Fibroblast of peridontal ligament (primary cell): ENCODE measurements at regions not wholly inside any gene's neighbourhood (a gene's known extent, or its start where the extent isn't known, plus 50 kb on each side); places are given as distances from the start of the nearest gene placed in this dataset.
"Not testable (repeated sequence)": the region's sequence is repeated elsewhere in the genome, so short reads cannot be mapped to it uniquely, and the experiment has no call there.

Source experiments
- DNase-seq: peaks from one replicate; pipeline ENCODE4 v3.0.0-alpha.2; 2010; ENCODE audit errors: extremely low read depth

DNA sequence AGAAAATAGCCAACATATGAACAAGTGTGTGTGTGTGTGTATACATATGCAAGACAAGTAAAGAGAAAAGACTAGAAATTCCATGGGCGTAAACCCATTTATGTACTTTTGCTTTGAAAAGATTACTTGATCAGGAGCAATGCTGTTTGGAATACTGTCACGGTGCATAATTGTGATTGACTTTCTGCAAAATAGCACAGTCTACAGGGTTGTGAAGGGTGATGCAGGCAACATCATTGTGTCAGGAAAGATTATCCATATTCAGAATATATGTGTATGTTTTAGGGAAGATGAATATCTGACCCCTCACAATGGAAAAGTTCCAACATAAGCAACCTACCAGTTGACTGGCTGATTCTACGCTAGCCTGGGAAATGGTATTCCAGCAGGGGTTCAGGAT is 307.7 kb downstream of the JRKL start:
- DNase-seq, result no peak

DNA sequence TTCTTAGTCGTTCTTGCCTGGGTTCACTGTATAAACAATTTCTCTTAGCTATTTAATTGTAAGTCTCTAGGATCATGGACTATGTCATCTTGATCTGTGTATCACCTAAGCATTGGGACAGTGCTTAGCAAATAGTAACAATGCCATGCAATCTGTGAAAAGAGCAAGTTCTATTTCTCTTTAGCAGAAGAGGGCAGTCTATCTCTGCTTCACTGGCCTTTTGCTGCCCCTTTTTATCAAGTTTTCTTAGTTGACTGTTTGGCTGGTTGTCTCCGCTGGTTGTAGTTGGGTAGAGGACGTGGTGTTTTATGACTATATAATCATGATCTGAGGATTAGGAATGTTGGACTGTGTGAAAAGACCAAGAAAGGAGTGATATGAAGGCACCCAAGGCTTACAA is 315.0 kb downstream of the JRKL start:
- no peak for DNase-seq

DNA sequence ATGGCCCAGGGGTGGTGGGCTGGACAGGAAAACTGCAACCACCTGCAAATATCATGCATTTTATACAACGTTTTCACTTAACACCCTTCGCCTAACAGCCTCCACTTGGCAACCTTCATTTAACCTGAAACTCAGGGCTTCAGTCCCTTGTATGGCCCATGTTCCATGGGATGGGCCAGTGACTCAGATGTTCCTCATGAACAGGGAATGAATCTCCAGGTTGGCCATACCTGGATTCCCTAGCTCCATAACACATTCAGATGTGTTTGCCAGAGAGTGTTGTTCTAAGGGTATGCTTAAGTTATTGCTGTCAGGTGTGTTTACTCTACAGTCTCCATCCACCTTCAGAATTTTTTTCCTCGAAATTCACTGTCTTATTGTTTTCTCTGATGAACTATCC is 316.9 kb downstream of the JRKL start:
- DNase-seq, result no peak

DNA sequence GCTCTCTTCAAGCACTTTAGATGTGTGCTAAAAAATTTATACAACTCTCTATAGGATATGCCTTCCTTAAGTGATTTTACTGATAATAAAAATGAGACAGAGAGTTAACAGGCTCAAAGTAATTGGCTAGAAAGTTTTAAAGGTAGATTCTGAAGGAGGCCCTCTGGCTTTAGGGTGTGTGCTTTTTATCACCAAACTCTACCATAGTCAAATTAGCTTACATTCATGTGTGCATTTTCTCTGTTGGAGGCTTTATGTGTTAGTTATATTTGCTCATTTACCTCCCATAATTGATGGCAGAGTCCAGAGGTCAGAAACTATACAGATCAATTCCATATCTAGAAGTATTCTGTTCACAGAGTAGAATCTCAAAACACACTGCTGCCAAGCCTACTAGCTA is 317.5 kb downstream of the JRKL start:
- no peak for DNase-seq

DNA sequence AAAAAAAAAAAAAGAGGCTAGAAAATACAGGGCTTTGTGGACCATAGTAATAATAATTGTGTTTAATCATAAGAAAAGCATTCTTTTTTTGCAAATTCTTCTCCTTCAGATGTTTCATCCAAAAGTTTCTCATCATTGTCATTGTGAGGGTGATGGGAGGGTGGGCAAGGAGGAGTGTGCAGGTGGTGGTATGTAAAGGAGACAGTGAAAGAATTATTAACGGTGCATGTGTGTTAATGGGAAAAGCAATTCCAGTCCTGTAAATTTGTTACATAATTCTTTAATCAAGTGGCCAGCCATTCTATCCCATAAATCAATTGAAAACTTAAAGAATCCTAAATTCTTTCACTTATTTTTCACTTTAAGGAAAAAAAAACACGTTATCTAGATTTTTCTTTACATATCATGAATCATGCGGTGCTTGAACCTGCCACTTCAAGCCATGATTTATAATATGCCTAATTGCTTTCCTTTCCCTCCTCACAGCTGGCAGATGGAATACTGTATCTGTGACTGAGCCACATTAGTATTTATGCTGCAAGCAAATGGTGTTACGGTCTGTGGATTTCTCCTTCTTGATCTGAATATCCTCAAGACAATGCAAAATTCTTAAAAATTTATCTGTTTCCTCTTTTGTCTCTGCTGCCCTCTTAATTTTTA is 318.5 kb downstream of the JRKL start:
- DNase-seq, result no peak

DNA sequence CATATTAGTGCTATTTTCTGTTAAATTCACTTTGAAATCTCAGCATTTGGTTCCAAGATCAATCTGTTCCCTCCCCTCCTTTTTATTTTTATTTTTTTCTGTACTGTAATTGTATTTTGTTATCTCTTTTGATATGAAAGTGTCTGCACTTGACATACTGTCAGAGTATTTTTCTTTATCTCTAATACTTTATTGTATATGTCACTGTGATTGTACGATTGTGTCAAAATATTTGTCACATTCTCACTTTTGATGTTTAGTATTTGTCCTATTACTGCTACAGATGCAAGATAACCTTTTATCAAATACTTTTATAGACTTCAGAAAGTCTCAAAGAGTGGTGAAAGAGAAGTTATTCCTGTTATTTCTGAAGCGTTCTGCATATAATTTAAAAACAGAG is 323.5 kb downstream of the JRKL start:
- DNase-seq, result no peak

DNA sequence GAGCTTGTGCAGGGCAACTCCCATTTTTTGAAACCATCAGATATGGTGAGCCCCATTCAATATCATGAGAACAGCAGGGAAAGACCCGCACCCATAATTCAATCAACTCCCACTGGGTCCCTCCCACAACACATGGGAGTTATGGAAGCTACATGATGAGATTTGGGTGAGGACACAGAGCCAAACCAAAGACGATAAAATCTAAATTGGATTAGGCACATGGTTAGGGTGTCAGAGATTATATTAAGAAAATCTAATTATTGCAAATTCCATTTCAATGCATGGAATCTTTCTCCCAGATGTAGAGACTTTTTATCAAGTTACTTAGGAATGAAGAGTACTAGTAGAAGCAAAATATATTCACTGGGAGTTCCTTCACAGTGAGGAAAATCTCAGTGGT is 324.9 kb downstream of the JRKL start:
- no peak for DNase-seq

DNA sequence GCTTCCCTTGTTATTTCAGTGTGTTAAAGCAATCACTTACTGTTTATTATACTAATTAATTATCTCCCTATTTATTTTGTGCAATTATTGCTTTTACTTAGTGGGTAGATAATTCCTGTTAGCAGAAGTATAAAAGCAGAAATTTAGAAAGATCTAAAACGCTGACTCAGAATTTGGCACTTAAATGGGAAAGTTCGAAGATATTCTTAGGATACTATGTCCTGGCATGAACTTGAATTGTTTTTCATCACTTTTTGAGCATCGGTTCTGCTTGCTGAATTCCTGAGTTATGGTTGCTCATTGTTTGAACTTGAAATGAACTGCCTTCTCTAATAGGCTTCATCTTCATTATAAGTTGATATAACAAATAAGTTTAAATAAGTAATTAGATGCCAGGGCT is 325.4 kb downstream of the JRKL start:
- no peak for DNase-seq

DNA sequence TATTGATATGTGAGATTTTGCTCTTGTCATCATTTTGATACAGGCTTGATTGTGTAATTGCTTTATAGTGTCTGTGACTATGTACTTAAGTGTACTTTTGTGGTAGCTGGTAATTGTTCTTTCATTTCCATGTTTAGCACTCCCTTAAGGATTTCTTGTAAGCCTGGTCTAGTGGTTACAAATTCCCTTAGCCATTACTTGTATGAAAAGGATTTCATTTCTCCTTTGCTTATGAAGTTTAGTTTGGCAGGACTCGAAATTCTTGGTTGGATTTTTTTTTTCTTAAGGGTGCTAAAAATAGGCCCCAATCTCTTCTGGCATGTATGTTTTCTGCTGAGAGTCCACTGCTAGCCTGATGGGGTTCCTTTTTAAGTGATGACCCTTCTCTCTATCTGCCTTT is 346.8 kb downstream of the JRKL start:
- DNase-seq, result no peak

DNA sequence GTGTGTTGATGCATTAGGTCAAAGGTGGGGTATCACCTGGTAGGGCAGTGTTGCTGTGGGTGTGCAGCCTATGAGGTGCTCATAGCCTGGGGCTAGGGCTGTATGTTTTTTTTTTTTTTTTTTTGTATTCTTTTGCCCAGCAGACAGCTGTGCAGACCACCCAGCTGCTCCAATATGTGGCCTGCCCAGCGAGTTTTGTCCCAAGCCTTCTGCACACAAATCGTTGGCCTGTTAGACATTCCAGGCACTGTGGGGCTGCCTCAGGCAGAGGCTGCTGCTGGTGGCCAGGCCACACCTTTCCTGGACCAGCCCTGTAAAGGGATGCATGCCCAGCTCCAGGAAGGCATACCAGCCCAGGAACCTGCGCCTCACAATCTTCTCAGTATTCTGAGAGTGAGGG is 348.5 kb downstream of the JRKL start:
- no peak for DNase-seq

DNA sequence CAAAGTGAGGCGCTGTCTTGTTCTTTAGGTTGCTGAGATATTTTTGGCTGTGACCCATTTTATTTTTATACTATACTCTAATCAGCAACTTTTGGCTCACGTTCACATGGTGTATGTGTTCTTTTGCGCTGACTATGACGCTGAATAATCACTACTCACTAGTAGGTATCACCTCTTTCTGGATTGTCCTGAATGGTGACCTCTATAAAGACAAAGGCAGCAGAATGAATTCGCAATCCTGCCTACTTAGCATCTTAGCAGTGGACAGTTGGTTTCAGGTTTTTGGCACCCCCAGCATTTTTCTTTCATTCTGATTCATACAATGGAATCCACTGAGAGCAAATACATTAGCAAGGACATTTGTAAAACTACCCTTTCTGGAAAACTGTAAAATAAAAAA is 351.3 kb downstream of the JRKL start:
- DNase-seq, result no peak

DNA sequence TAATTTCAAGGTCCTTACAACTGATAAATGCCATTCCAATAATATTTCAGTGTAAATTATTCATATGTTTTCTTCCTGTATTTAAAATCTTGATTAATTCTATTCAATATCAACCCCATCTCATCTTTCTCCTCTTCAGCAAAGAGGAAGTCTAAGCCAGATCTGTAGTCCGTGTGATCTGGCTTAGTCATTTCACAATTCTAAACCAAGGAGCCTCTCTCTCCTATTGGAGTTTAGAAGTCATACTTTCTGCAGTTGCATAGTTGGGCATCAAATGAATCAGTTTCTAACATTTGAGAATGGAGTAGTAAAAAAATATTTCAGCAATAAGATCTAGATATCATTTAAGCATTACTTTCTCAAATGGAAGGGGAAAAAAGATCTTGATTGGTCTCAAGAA is 354.9 kb downstream of the JRKL start:
- no peak for DNase-seq

DNA sequence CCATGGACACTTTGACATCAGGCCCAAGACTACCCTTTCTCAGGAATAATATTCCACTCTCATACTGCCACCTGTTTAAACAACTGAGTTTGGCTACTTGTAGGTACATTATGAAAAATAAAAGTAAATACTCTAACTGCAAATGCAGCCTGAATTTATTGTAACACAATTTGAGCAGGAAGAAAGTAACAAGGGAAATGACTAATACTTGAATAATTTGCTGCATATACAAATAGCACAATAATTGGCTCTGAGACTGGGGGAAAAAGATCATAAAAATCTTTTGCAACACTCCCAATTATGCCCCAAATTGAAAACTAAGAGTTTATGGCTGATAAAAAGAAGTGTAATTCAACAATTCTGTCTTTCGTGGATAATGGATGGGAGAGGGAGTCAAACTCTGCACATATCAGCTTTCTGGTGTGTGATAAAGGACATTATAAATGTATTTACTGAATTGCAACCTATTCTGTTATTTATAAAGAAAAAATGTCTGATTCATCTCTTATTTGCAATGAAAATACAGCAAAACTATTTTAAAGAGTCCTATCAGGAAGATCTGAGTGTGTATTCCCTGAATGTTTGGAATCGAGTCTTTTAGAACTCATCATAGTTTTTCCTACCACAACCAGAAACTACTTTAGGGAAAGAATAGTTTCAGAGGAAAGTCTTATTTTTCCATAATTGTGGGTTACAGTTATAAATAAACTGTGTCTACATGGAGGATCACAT is 359.0 kb downstream of the JRKL start:
- DNase-seq, result peak; percentile 24

DNA sequence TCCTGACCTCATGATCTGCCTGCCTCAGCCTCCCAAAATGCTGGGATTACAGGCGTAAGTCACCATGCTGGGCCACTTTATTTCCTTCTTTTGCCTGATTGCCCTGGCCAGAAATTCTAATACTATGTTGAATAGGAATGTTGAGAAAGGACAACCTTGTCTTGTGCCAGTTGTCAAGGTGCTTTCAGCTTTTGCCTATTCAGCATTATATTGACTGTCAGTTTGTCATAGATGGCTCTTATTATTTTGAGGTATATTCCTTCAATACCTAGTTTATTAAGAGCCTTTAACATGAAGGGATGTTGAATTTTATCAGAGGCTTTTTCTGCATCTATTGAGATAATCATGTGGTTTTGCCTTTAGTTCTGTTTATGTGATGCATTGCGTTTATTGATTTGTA is 362.0 kb downstream of the JRKL start:
- DNase-seq, result not testable (repeated sequence)

DNA sequence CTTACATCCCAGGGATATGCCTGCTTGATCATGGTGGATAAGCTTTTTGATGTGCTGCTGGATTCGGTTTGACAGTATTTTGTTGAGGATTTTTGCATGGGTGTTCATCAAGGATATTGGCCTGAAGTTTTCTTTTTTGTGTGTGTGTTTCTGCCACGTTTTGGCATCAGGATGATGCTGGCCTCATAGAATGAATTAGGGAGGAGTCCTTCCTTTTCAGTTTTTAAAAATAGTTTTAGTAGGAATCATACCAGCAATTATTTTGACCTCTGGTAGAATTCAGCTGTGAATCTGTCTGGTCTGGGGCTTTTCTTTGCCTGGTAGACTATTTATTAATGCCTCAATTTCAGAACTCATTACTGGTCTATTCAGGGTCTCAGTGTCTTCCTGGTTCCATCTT is 362.4 kb downstream of the JRKL start:
- no peak for DNase-seq

DNA sequence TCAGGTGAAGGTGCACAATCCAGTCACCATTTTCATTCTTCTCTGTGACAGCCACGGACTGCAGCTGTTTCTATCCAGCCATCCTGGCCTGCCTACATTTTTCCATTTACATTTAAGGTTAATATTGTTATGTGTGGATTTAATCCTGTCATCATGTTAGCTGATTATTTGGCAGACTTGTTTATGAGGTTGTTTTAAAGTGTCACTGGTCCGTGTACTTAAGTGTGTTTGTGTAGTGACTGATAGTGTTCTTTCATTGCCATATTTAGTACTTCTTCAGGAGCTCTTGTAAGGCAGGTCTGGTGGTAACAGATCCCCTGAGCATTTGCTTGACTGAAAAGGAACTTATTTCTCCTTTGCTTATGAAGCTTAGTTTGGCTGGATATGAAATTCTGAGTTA is 364.2 kb downstream of the JRKL start:
- no peak for DNase-seq

DNA sequence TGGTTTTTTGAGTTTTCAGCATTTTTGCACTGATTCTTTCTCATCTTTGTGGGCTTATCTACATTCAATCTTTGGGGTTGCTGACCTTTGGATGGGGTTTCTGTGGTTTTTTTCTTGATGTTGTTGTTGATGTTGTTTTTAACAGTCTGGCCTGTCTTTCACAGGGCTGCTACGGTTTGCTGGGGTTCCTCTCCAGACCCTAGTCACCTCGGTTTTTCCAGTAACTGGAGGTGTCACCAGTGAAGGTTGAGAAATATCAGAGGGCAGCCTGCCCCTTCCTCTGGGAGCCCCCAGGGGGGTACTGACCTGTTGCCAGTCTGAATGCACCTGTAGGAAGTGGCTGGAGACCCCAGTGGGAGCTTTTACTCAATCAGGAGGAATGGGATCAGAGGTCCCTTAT is 365.4 kb downstream of the JRKL start:
- no peak for DNase-seq

DNA sequence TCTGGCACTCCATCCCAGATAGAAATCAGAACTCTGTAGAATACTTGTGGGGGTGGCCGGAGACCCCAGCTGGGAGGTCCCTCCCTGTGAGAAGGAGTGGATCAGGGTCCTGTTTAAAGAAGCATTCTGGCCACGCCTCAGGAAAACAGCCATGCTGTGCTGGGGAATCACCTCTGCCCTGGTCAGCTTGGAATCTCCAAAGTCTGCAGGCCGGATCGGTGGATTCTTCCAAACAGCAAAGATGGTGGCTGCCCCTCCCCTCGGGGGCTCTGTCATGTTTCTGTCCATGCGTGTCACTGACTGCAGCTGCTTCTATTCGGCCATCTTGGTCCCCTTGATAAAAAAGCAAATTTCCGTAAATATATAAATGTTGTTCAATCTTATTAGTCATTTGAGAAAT is 365.9 kb downstream of the JRKL start:
- DNase-seq, result no peak

DNA sequence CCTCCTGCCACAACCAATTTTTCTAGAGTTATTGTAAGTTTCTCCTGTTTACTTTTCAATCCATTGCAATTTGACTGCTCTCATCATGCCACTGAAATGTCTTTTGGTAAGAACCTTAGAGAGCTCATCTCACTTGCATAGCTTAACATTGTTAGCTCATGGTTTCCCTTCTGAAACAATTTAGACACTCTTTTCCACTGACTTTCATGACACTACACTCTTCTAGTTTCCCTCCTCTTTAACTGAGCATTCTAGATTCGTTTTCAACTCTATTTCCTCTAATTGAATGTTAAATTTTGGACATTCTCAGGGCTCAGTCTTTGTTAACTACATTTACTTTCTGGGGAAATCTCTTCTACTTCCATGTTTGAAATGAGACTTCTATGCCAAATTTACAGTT is 369.1 kb downstream of the JRKL start:
- DNase-seq, result no peak

DNA sequence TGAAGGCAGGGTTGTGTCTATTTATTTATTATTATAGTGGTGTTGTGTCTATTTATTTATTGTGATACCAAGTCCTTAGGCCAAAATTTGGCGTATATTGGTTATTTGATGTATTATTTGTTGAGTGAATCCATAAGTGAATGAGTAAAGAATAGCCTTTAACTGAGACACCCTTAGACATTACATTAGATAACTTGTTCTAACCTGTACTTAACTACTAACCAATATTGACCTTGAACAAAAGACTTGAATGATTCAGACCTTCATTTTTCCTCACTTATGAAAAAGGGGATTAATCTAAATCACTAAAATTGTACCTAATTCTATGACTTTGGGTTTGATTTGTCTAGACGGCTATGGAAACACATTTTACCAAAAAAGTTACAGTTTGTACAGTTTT is 370.5 kb downstream of the JRKL start:
- DNase-seq, result no peak

DNA sequence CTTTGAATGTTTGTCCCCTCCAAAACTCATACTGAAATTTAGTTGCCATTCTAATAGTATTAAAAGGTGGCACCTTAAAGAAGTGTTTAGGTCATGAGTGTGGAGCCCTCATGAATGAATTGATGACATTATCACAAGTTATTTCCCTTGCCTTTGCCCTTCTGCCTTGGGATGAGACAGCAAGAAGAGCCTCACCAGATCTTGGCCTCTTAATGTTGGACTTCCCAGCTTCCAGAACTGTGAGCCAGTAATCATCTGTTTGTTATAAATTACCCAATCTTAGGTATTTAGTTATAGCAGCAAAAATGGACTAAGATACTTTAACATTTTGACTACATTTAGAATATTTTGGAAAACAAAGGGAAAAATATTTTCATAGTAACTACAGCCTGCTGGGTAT is 371.0 kb downstream of the JRKL start:
- DNase-seq, result no peak

DNA sequence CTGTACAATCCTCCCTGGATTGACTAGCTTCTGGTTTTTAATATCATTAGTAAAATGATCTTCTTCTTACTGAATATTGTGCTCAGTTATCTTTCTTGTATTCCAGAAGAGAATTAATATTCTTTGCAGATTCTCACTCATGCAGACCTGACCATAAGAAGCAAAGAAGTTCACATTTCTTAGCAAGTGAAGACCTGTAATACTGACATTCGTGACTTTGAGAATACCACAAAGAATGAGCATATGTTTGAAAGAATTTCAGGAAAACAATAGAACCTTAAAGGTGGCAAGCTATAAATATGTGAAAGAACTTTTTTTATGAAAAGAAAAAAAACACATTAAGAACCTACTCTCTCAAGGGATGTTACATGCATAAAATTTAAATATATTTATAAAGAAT is 371.6 kb downstream of the JRKL start:
- DNase-seq, result no peak

DNA sequence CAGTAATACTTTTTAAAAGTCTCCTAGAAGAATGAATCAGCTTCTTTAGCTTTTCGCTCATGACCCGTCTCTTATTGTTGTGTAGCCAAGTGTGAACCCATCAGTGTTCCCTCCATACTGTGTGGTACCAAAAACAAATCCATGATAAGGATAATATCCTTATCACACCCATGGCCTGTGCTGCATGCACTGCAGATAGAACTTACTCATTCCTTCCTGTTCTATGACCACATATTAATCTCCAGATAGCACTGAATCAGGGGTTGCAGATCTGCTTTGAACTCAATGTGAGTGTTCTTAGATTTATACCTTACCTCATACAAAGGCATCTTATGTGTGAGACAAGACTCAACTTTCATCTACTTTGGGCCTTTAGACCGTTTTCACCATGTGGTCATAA is 373.4 kb downstream of the JRKL start:
- DNase-seq, result no peak

DNA sequence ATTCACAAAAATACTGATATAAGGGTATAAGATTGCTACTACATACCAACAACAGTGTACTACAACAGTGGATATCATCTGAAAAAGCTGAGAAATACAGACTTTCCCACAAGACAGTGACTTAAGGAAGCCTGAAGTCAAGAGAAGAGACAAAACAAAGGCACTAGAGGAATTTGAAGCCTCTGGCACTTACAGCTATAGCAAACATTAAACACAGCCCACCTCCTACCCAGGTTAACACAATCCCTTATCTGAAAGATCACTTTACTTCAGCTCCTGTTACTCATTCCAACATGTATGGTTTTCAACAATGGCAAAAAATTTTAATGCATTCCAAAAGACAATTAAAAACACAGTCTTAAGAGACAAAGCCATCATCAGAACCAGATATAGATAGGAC is 388.5 kb downstream of the JRKL start:
- no peak for DNase-seq
